NB4 (cell line): ENCODE measurements at regions not wholly inside any gene's neighbourhood (a gene's known extent, or its start where the extent isn't known, plus 50 kb on each side); places are given as distances from the start of the nearest gene placed in this dataset.

Source experiments
- DNase-seq: peaks from one replicate; pipeline ENCODE4 v3.0.0; 2010; ENCODE audit warnings: low read depth
- H3K4me3 ChIP-seq: one replicate; pipeline ENCODE4 v1.5.1; 2011; ENCODE audit warnings: mild to moderate bottlenecking, low read depth, low read length, moderate library complexity
- MAX ChIP-seq: IDR thresholded peaks from 2 replicates; pipeline ENCODE4 v1.6.1; 2011; ENCODE audit warnings: low read depth, low read length
- MYC ChIP-seq: IDR thresholded peaks from 2 replicates; pipeline ENCODE4 v1.6.1; 2011; ENCODE audit warnings: low read depth, low read length
- POLR2A ChIP-seq: IDR thresholded peaks from 2 replicates; pipeline ENCODE4 v1.6.1; 2011; ENCODE audit warnings: mild to moderate bottlenecking; ENCODE audit not compliant: insufficient read length; ENCODE audit errors: extremely low read depth
- TF ChIP-seq, protein P1 (sequence below): IDR thresholded peaks from one replicate; pipeline ENCODE4 v1.5.1; 2012; ENCODE audit warnings: low read depth, low read length

GRCh38 chr3:87161417-87161816 lies 65.7 kb upstream of the CHMP2B start:
- no peak overlapping the region for H3K4me3 ChIP-seq
- TF ChIP-seq POLR2A (no peak), MAX (no peak), MYC (no peak)
- TF ChIP-seq, protein P1, sequence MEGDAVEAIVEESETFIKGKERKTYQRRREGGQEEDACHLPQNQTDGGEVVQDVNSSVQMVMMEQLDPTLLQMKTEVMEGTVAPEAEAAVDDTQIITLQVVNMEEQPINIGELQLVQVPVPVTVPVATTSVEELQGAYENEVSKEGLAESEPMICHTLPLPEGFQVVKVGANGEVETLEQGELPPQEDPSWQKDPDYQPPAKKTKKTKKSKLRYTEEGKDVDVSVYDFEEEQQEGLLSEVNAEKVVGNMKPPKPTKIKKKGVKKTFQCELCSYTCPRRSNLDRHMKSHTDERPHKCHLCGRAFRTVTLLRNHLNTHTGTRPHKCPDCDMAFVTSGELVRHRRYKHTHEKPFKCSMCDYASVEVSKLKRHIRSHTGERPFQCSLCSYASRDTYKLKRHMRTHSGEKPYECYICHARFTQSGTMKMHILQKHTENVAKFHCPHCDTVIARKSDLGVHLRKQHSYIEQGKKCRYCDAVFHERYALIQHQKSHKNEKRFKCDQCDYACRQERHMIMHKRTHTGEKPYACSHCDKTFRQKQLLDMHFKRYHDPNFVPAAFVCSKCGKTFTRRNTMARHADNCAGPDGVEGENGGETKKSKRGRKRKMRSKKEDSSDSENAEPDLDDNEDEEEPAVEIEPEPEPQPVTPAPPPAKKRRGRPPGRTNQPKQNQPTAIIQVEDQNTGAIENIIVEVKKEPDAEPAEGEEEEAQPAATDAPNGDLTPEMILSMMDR: no peak
- DNase-seq: no peak

DNA sequence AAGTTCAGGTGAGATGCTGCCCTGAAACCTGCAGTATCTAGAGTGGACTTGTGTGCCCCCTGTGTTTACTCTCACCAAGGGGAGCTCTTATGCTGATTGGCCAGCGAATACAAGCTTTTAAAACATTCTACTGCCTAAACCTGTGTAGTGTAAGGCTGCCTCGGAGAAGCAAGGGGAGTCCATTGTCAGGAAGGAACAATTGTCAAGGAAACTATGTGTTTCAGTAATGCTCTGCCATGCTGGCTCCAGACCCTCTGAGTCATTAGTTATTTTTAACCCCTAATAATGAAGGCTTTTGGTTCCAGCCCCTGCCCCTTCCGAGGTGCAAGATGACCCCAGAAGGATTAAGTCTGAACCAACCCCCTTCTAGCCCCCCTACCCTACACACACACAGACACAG lies 66.1 kb upstream of the CHMP2B start:
- no peak for DNase-seq
- no peak overlapping the region for H3K4me3 ChIP-seq
- no peak for TF ChIP-seq POLR2A
- TF ChIP-seq, protein P1: no peak

DNA sequence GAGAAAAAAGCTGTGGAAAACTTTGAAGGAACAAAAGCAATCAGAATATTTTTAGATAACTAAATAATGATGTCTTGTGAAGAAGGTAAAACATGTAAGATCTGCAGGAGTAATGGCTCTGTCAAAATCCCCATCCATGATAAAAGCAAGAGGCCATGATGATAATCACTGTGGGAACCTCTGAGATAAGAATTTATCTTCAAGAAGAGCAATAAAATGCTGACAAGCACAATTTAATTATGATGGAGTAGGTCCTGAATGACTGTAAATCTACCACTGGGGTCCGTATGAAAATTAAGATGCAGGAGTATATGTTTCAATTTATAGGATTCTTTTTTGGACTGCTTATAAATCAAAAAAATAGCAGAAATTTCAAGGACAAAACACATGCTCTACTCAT lies 68.3 kb upstream of the CHMP2B start:
- DNase-seq: no peak
- no peak for TF ChIP-seq MYC
- no peak for TF ChIP-seq POLR2A
- TF ChIP-seq, protein P1: no peak
- TF ChIP-seq MAX: no peak
- H3K4me3 ChIP-seq: no peak overlapping the region

DNA sequence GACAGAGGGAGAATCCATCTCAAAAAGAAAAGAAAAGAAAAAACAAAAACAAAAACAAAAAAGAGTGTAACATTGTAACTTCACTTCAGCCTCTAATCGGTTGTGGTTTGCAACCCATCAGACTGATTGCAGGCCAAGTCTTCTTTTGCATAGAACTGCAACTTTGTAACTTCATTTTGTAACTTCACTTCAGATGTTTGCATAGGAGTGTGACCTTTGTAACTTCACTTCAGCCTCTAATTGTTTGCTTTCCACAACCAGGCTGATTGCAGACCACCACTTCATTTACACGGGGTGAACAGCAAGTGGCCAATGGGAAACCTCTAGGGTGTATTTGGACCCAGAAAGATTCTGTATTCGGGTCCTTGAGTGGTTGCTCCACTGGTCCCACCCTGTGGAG lies 79.1 kb upstream of the CHMP2B start:
- H3K4me3 ChIP-seq: no peak overlapping the region
- TF ChIP-seq MAX: no peak
- TF ChIP-seq POLR2A: no peak
- TF ChIP-seq, protein P1: no peak
- DNase-seq: no peak

- H3K4me3 ChIP-seq: no peak overlapping the region
- no peak for TF ChIP-seq POLR2A
- TF ChIP-seq MAX: no peak
- no peak for TF ChIP-seq MYC
- TF ChIP-seq, protein P1: no peak
- DNase-seq: no peak
Observed at GRCh38 chr3:87147562-87147961, 79.5 kb upstream of the CHMP2B start.

DNA sequence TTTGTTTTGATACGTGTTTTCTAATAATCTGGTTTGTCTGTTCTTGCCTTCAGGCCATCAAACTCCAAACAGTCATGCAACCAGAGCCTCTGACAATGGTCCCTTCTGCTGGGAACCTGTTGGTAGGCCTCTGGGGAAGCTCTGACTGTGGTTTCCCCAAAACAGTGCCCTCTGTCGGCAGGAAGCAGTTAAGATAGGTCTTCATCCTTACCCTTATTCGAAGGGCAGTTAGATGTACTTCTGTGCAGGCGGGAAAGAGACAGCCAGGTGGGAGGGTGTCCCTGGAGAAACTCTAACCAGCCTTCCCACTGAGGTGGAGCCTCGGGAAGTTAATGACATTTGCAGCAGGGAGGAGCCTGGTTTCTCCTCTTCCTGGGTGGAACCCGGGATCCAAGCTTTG lies 81.6 kb upstream of the CHMP2B start:
- no peak for TF ChIP-seq POLR2A
- TF ChIP-seq, protein P1: peak; percentile 54
- H3K4me3 ChIP-seq: no peak overlapping the region
- peak; percentile 50 for DNase-seq
